HG02981 (cell line): ENCODE measurements at regions not wholly inside any gene's neighbourhood (a gene's known extent, or its start where the extent isn't known, plus 50 kb on each side); places are given as distances from the start of the nearest gene placed in this dataset.
"Not testable (repeated sequence)": the region's sequence is repeated elsewhere in the genome, so short reads cannot be mapped to it uniquely, and the experiment has no call there.

Source experiments
- ATAC-seq: cut with Tn5 transposase; IDR thresholded peaks from one replicate; pipeline ENCODE4 v1.9.1; 2021; ENCODE audit warnings: mild to moderate bottlenecking, moderate library complexity; ENCODE audit not compliant: unreplicated experiment

GRCh38 chr2:220373878-220374277 lies 746.4 kb downstream of the SLC4A3 start:
- ATAC-seq: no peak

DNA sequence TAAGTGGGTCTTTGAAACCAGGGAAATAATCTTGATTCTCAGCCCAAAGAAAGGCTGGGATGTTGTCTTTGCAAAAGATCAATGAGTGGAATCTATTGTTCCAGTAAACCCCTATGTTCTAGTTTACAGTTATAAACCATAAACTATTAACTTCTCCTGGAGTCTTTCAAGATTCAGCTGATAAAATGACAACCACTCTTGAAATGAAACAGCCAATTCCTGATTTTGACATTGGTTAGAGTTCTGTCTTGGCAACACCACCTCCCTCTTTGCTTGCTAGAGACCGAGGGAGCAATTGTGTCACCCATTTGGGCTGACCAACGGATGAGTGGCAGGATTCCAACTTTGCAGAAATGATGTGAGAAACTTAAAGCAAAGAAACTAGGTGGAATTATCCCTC lies 746.9 kb downstream of the SLC4A3 start:
- ATAC-seq: no peak

- no peak for ATAC-seq
Measured at GRCh38 chr2:220377482-220378155, 750.2 kb downstream of the SLC4A3 start.

DNA sequence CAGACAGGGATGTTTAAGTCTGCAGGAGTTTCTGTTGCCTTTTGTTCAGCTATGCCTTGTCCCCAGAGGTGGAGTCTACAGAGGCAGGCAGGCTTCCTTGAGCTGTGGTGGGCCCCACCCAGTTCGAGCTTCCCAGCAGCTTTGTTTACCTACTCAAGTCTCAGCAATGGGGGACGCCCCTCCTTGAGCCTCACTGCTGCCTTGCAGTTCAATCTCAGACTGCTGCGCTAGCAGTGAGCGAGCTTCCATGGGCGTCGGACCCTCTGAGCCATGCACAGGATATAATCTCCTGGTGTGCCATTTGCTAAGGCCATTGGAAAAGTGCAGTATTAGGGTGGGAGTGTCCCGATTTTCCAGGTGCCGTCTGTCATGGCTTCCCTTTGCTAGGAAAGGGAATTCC lies 760.3 kb downstream of the SLC4A3 start:
- ATAC-seq: not testable (repeated sequence)

- ATAC-seq: no peak
Measured at GRCh38 chr2:220393711-220394110, 766.3 kb downstream of the SLC4A3 start.

GRCh38 chr2:220394433-220394832 lies 767.0 kb downstream of the SLC4A3 start:
- ATAC-seq: no peak

GRCh38 chr2:220396287-220396686 lies 768.9 kb downstream of the SLC4A3 start:
- no peak for ATAC-seq

DNA sequence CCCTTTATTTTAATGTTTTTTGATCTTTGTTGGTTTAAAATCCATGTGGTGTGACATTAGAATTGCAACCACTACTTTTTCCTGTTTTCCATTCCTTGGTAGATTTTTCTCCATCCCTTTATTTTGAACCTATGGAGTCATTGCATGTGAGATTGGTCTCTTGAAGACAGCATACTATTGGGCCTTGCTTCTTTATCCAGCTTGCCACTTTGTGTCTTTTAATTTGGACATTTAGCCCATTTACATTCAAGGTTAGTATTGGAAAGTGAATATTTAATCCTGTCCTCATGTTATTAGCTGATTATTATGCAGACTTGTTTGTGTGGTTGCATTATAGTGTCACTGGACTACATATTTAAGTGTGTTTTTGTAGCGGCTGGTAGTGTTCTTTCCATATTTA lies 782.9 kb downstream of the SLC4A3 start:
- ATAC-seq: no peak

DNA sequence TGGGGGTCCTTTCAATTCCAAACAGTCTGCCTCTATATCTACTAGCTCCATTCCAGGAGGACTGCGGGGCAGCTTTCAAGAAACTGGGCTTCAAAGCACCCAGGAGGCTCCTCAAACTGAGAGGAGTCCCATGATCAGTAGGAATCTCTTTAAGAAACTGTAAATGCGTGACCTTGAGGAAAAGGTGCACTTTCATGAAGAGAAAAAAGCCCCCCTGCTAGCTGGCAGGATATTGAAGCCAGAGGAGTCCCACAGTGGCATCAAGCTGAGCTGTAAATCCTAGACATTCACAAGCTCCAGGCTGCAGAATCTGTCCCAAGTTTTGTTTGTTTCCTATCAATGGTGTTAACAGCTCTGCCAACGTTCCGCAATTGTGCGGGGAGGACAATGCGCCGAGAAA lies 790.1 kb downstream of the SLC4A3 start:
- no peak for ATAC-seq

DNA sequence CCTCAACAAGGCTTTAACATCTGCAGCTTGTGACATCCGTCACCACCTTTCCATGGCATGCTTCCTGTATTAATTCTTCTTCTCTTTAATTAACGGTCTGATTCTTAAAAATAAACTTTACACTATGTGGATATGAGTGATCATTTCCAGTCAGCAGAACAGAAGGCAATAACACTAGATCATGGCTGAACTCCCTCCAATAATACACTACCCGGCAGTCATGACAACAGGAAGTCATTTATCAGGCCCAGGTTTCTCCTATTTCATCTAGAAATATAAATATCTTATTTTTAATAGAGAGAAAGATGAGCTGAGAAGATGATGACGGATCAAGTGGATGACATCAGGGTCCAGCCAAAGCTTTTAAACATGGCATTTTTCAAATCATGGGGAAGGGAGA lies 792.2 kb downstream of the SLC4A3 start:
- ATAC-seq: no peak

- no peak for ATAC-seq
Measured at GRCh38 chr2:220420820-220421219, 793.4 kb downstream of the SLC4A3 start.

GRCh38 chr2:220422676-220423075 lies 795.2 kb downstream of the SLC4A3 start:
- no peak for ATAC-seq

- no peak for ATAC-seq
Measured at GRCh38 chr2:220424561-220424960, 797.1 kb downstream of the SLC4A3 start.

- ATAC-seq: no peak
Measured at GRCh38 chr2:220432645-220433044, 805.2 kb downstream of the SLC4A3 start.

DNA sequence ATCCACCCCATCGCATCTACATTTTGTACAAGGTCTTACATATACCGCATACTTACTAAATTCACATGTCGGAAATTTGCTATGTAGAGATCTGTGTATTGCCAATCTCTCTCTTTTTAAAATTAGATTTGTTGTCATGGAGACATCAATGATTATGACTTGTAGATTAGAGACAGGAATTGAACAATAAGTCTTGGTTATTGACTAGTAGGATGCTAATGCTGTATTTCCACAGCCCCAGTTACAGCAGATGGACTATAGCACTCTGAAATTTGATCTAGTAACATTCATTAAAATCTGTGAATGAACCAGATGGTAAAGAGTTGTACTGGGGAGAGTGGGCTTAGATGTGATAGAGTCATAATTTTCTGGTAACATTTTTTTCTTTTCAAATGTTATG lies 805.7 kb downstream of the SLC4A3 start:
- ATAC-seq: no peak

GRCh38 chr2:220434385-220434784 lies 807.0 kb downstream of the SLC4A3 start:
- ATAC-seq: no peak

GRCh38 chr2:220437938-220438337 lies 810.5 kb downstream of the SLC4A3 start:
- ATAC-seq: no peak

DNA sequence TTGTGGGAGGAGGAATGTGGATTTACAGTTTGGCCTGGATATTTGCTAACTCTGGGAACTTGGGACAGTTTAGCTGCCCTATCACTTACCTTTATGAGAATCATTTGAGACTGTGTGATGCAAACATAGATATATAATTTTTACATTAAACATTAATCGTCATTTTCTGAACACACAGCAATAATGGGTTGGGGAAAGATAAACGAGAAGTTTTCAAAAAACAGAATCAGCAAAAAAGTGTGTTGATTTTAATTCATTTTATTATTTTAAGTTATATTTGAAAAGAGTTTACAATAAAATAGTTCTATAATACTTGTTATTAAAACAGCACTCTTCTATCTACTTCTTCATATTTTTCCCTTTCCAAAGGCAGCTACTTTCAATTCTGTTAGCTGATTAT lies 813.3 kb downstream of the SLC4A3 start:
- ATAC-seq: no peak

DNA sequence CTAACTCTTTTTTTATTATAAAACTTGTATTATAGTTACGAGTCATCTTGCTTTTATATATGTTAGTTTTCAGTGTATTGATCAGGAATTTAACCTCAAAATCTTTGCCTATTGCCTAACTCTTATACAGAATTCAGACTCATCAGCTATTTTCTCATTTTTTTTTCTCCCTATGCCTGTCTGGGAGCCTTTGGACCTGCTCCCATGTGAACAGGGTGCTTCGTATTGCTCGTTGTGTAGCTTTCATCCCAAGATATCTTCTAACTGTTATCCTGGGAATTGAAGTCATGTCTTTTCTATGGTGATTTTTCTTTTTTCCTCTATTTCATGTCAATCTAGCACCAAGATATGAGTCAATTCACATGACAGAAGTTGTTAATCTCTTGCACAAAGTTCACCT lies 814.0 kb downstream of the SLC4A3 start:
- ATAC-seq: no peak

- ATAC-seq: no peak
Measured at GRCh38 chr2:220442012-220442411, 814.6 kb downstream of the SLC4A3 start.

GRCh38 chr2:220445429-220446105 lies 818.1 kb downstream of the SLC4A3 start:
- ATAC-seq: no peak

GRCh38 chr2:220446106-220446712 lies 818.8 kb downstream of the SLC4A3 start:
- ATAC-seq: no peak
